HEK293 (cell line): ENCODE measurements at regions not wholly inside any gene's neighbourhood (a gene's known extent, or its start where the extent isn't known, plus 50 kb on each side); places are given as distances from the start of the nearest gene placed in this dataset.

ENCODE experiments used
- GLI2 ChIP-seq: fragments of 450-650 bp; formaldehyde crosslinking; IDR thresholded peaks from 2 replicates; pipeline ENCODE4; 2017; ENCODE audit warnings: missing biosample characterization, missing genetic modification characterization, low read depth, borderline replicate concordance
- SETDB1 ChIP-seq: IDR thresholded peaks from one replicate; pipeline ENCODE4 v1.6.1; 2017; ENCODE audit warnings: mild to moderate bottlenecking, low read length, moderate library complexity, mixed read lengths; ENCODE audit not compliant: insufficient read length
- ZBTB11 ChIP-seq: fragments of 450-650 bp; formaldehyde crosslinking; conservative IDR thresholded peaks from 2 replicates; pipeline ENCODE4 v1.5.1; 2016; ENCODE audit warnings: low read depth, missing biosample characterization, missing genetic modification characterization
- ZNF211 ChIP-seq: fragments of 450-650 bp; formaldehyde crosslinking; IDR thresholded peaks from 2 replicates; pipeline ENCODE4 v1.5.1; 2016; ENCODE audit warnings: low read depth, missing biosample characterization, missing genetic modification characterization
- ZNF398 ChIP-seq: fragments of 450-650 bp; formaldehyde crosslinking; IDR thresholded peaks from 2 replicates; pipeline ENCODE4 v1.5.1; 2017; ENCODE audit warnings: missing biosample characterization, missing genetic modification characterization
- ZNF792 ChIP-seq: fragments of 450-650 bp; formaldehyde crosslinking; IDR thresholded peaks from 2 replicates; pipeline ENCODE4 v1.5.1; 2016; ENCODE audit warnings: missing biosample characterization, missing genetic modification characterization
- TF ChIP-seq, protein P1 (sequence below): fragments of 450-650 bp; formaldehyde crosslinking; IDR thresholded peaks from 2 replicates; pipeline ENCODE4 v1.5.1; 2016; ENCODE audit warnings: missing biosample characterization, missing genetic modification characterization

- TF ChIP-seq GLI2 (tag by site-specific recombination) (no peak), ZNF398 (tag by site-specific recombination) (no peak), ZNF792 (no peak), ZNF211 (tag by site-specific recombination) (no peak), ZBTB11 (tag by site-specific recombination) (no peak), SETDB1 (no peak)
- TF ChIP-seq, protein P1, sequence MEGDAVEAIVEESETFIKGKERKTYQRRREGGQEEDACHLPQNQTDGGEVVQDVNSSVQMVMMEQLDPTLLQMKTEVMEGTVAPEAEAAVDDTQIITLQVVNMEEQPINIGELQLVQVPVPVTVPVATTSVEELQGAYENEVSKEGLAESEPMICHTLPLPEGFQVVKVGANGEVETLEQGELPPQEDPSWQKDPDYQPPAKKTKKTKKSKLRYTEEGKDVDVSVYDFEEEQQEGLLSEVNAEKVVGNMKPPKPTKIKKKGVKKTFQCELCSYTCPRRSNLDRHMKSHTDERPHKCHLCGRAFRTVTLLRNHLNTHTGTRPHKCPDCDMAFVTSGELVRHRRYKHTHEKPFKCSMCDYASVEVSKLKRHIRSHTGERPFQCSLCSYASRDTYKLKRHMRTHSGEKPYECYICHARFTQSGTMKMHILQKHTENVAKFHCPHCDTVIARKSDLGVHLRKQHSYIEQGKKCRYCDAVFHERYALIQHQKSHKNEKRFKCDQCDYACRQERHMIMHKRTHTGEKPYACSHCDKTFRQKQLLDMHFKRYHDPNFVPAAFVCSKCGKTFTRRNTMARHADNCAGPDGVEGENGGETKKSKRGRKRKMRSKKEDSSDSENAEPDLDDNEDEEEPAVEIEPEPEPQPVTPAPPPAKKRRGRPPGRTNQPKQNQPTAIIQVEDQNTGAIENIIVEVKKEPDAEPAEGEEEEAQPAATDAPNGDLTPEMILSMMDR, result no peak
Measured at GRCh38 chr11:38510041-38510440, 1912.0 kb upstream of the RAG2 start.
